HG03108 (cell line): ENCODE measurements at regions not wholly inside any gene's neighbourhood (a gene's known extent, or its start where the extent isn't known, plus 50 kb on each side); places are given as distances from the start of the nearest gene placed in this dataset.

Experiments used
- ATAC-seq: cut with Tn5 transposase; IDR thresholded peaks from one replicate; pipeline ENCODE4 v1.9.1; 2021; ENCODE audit warnings: moderate library complexity; ENCODE audit not compliant: unreplicated experiment

- ATAC-seq = no peak
Measured at GRCh38 chr9:120018550-120018949, 561.4 kb downstream of the CDK5RAP2 start.

GRCh38 chr9:120018037-120018436 is 561.9 kb downstream of the CDK5RAP2 start:
- ATAC-seq = no peak

- no peak for ATAC-seq
Measured at GRCh38 chr9:120016231-120016630, 563.7 kb downstream of the CDK5RAP2 start.

- no peak for ATAC-seq
Measured at GRCh38 chr9:120014796-120015195, 565.2 kb downstream of the CDK5RAP2 start.

- no peak for ATAC-seq
Measured at GRCh38 chr9:120009856-120010255, 570.1 kb downstream of the CDK5RAP2 start.

- ATAC-seq = no peak
Measured at GRCh38 chr9:120001536-120001935, 578.4 kb downstream of the CDK5RAP2 start.

- no peak for ATAC-seq
Measured at GRCh38 chr9:119998614-119999013, 581.4 kb downstream of the CDK5RAP2 start.

- ATAC-seq = no peak
Measured at GRCh38 chr9:119991797-119992196, 588.2 kb downstream of the CDK5RAP2 start.

- no peak for ATAC-seq
Measured at GRCh38 chr9:119986713-119987112, 593.3 kb downstream of the CDK5RAP2 start.

GRCh38 chr9:119986205-119986604 is 593.8 kb downstream of the CDK5RAP2 start:
- no peak for ATAC-seq

GRCh38 chr9:119974026-119974425 is 604.8 kb upstream of the BRINP1 start:
- ATAC-seq = no peak

GRCh38 chr9:119968836-119969707 is 599.8 kb upstream of the BRINP1 start:
- peak; percentile 82 for ATAC-seq

- ATAC-seq = no peak
Measured at GRCh38 chr9:119967867-119968535, 598.8 kb upstream of the BRINP1 start.

- no peak for ATAC-seq
Measured at GRCh38 chr9:119963798-119964372, 594.6 kb upstream of the BRINP1 start.

- ATAC-seq = no peak
Measured at GRCh38 chr9:119963258-119963797, 594.1 kb upstream of the BRINP1 start.

- ATAC-seq = no peak
Measured at GRCh38 chr9:119961774-119962424, 592.7 kb upstream of the BRINP1 start.

- ATAC-seq = no peak
Measured at GRCh38 chr9:119959846-119960545, 590.8 kb upstream of the BRINP1 start.

GRCh38 chr9:119956111-119956510 is 586.9 kb upstream of the BRINP1 start:
- no peak for ATAC-seq

GRCh38 chr9:119955276-119955675 is 586.0 kb upstream of the BRINP1 start:
- ATAC-seq = no peak

GRCh38 chr9:119951591-119951990 is 582.4 kb upstream of the BRINP1 start:
- ATAC-seq = no peak
